NCI-H510A (cell line): ENCODE measurements at regions not wholly inside any gene's neighbourhood (a gene's known extent, or its start where the extent isn't known, plus 50 kb on each side); places are given as distances from the start of the nearest gene placed in this dataset.

Source experiments
- DNase-seq: peaks from one replicate; lab custom pipeline; 2025; lab: John Stamatoyannopoulos, UW

- no peak for DNase-seq
These were observed 377.7 kb downstream of the TDRD15 start for GRCh38 chr2:21501376-21502027.

- no peak for DNase-seq
These were observed 392.1 kb downstream of the TDRD15 start for GRCh38 chr2:21515903-21516302.

- no peak for DNase-seq
These were observed 395.6 kb downstream of the TDRD15 start for GRCh38 chr2:21519412-21519811.

GRCh38 chr2:21519821-21520220 is 396.1 kb downstream of the TDRD15 start:
- no peak for DNase-seq

- DNase-seq, result no peak
These were observed 412.1 kb downstream of the TDRD15 start for GRCh38 chr2:21535826-21536225.

- no peak for DNase-seq
These were observed 415.9 kb downstream of the TDRD15 start for GRCh38 chr2:21539685-21540084.

GRCh38 chr2:21543630-21544029 is 419.9 kb downstream of the TDRD15 start:
- DNase-seq, result no peak

- no peak for DNase-seq
These were observed 420.6 kb downstream of the TDRD15 start for GRCh38 chr2:21544392-21544791.

- DNase-seq, result no peak
These were observed 429.2 kb downstream of the TDRD15 start for GRCh38 chr2:21552981-21553380.

GRCh38 chr2:21559351-21559750 is 435.6 kb downstream of the TDRD15 start:
- DNase-seq, result no peak

GRCh38 chr2:21561965-21562364 is 438.2 kb downstream of the TDRD15 start:
- DNase-seq, result no peak

- DNase-seq, result no peak
These were observed 443.6 kb downstream of the TDRD15 start for GRCh38 chr2:21567395-21567794.

- no peak for DNase-seq
These were observed 447.9 kb downstream of the TDRD15 start for GRCh38 chr2:21571686-21572085.

- DNase-seq, result no peak
These were observed 456.6 kb downstream of the TDRD15 start for GRCh38 chr2:21580391-21580790.

GRCh38 chr2:21585881-21586280 is 462.1 kb downstream of the TDRD15 start:
- DNase-seq, result no peak

- DNase-seq, result no peak
These were observed 466.4 kb downstream of the TDRD15 start for GRCh38 chr2:21590026-21590690.

GRCh38 chr2:21591926-21592325 is 468.2 kb downstream of the TDRD15 start:
- DNase-seq, result no peak

- no peak for DNase-seq
These were observed 475.6 kb downstream of the TDRD15 start for GRCh38 chr2:21599417-21599816.

GRCh38 chr2:21602789-21603188 is 479.0 kb downstream of the TDRD15 start:
- DNase-seq, result no peak

- DNase-seq, result no peak
These were observed 483.8 kb downstream of the TDRD15 start for GRCh38 chr2:21607572-21607971.

- no peak for DNase-seq
These were observed 486.5 kb downstream of the TDRD15 start for GRCh38 chr2:21610304-21610703.

- no peak for DNase-seq
These were observed 494.2 kb downstream of the TDRD15 start for GRCh38 chr2:21617885-21618434.

GRCh38 chr2:21620771-21621170 is 497.0 kb downstream of the TDRD15 start:
- no peak for DNase-seq

GRCh38 chr2:21627938-21628337 is 504.2 kb downstream of the TDRD15 start:
- DNase-seq, result no peak
